ENCODE measurements at regions not wholly inside any gene's neighbourhood (a gene's known extent, or its start where the extent isn't known, plus 50 kb on each side); places are given as distances from the start of the nearest gene placed in this dataset.
A peak's percentile ranks its signal among the peaks of the same experiment; 100 is the strongest.

- Histone ChIP-seq H3K23ac (ENCODE audit: low read depth, low read length, poor library complexity) (peak overlapping the region; percentile 67), H2BK12ac (ENCODE audit: low read length) (no peak overlapping the region), H3K4me2 (ENCODE audit: insufficient read depth, low read length, poor library complexity, severe bottlenecking) (no peak overlapping the region), H2BK120ac (ENCODE audit: low read depth, low read length) (no peak overlapping the region), H3K9me3 (replicated peaks in 1 of 2; ENCODE audit: control insufficient read depth in 2 of 2, insufficient read depth in 1 of 2, low read depth in 1 of 2, low read length in 2 of 2) (no peaks in the 10 kb centered on the region), H3K4me3 (ENCODE audit: low read length in 2 of 2) (no peak overlapping the region), H2AK5ac (ENCODE audit: low read depth, low read length) (peak overlapping the region; percentile 80), H3K4ac (ENCODE audit: low read length) (no peak overlapping the region), H4K91ac (ENCODE audit: low read depth, low read length, poor library complexity) (no peak overlapping the region), H3K9ac (ENCODE audit: low read depth, low read length, poor library complexity) (no peak overlapping the region), H3K36me3 (replicated peaks in 1 of 2; ENCODE audit: control insufficient read depth in 2 of 2, insufficient read depth in 2 of 2, low read length in 2 of 2) (no peaks in the 10 kb centered on the region), H2BK15ac (ENCODE audit: low read length) (peak overlapping the region; percentile 42), H3K18ac (ENCODE audit: low read length) (peak overlapping the region; percentile 74), H3K79me1 (ENCODE audit: low read depth, low read length) (peaks cover 2% of the 10 kb centered on the region), H3K14ac (ENCODE audit: low read length) (no peak overlapping the region), H3K27ac (replicated peaks; ENCODE audit: low read length) (no peak overlapping the region), H3K4me1 (ENCODE audit: control insufficient read depth in 2 of 2, insufficient read depth in 1 of 2, low read depth in 1 of 2, low read length in 2 of 2) (no peaks in the 10 kb centered on the region), H2AFZ (ENCODE audit: low read length) (no peak overlapping the region), H3K27me3 (ENCODE audit: control insufficient read depth in 3 of 3, insufficient read depth in 3 of 3, low read depth in 1 of 3, low read length in 3 of 3) (no peaks in the 10 kb centered on the region), H4K8ac (ENCODE audit: low read depth, low read length) (no peak overlapping the region), H2BK5ac (ENCODE audit: low read length) (no peak overlapping the region)
- DNase-seq (ENCODE audit: low spot score): no peak
- WGBS, 2 donors (ENCODE audit: extremely low coverage in 2 of 2, insufficient read length in 2 of 2, insufficient replicate concordance in 1 of 2): no CpG with 5 or more reads among the region's 24 CpGs
Measured at GRCh38 chr7:354597-355470, 64.9 kb downstream of the FOXL3 start.

- Histone ChIP-seq H4K91ac (ENCODE audit: low read depth, low read length, poor library complexity) (no peak overlapping the region), H2BK15ac (ENCODE audit: low read length) (no peak overlapping the region), H3K9me3 (replicated peaks in 1 of 2; ENCODE audit: control insufficient read depth in 2 of 2, insufficient read depth in 1 of 2, low read depth in 1 of 2, low read length in 2 of 2) (no peaks in the 10 kb centered on the region), H2AFZ (ENCODE audit: low read length) (no peak overlapping the region), H2BK120ac (ENCODE audit: low read depth, low read length) (no peak overlapping the region), H3K36me3 (replicated peaks in 1 of 2; ENCODE audit: control insufficient read depth in 2 of 2, insufficient read depth in 2 of 2, low read length in 2 of 2) (no peaks in the 10 kb centered on the region), H2AK5ac (ENCODE audit: low read depth, low read length) (no peak overlapping the region), H3K79me1 (ENCODE audit: low read depth, low read length) (peaks cover 2% of the 10 kb centered on the region), H4K8ac (ENCODE audit: low read depth, low read length) (peak overlapping the region; percentile 54), H2BK12ac (ENCODE audit: low read length) (no peak overlapping the region), H3K14ac (ENCODE audit: low read length) (no peak overlapping the region), H3K4me1 (ENCODE audit: control insufficient read depth in 2 of 2, insufficient read depth in 1 of 2, low read depth in 1 of 2, low read length in 2 of 2) (no peaks in the 10 kb centered on the region), H3K4me3 (ENCODE audit: low read length in 2 of 2) (no peak overlapping the region), H3K27ac (replicated peaks; ENCODE audit: low read length) (no peak overlapping the region), H3K18ac (ENCODE audit: low read length) (no peak overlapping the region), H3K27me3 (ENCODE audit: control insufficient read depth in 3 of 3, insufficient read depth in 3 of 3, low read depth in 1 of 3, low read length in 3 of 3) (peaks cover 0 to 1% (median 0%) of the 10 kb centered on the region in 3 experiments), H3K9ac (ENCODE audit: low read depth, low read length, poor library complexity) (no peak overlapping the region), H3K4me2 (ENCODE audit: insufficient read depth, low read length, poor library complexity, severe bottlenecking) (no peak overlapping the region), H2BK5ac (ENCODE audit: low read length) (no peak overlapping the region), H3K23ac (ENCODE audit: low read depth, low read length, poor library complexity) (no peak overlapping the region), H3K4ac (ENCODE audit: low read length) (no peak overlapping the region)
- DNase-seq (ENCODE audit: low spot score): no peak
- 100% methylated on average over 1 of the region's 5 CpGs; no CpG with 5 or more reads in 1 of the 2 donors for WGBS, 2 donors (ENCODE audit: extremely low coverage in 2 of 2, insufficient read length in 2 of 2, insufficient replicate concordance in 1 of 2)
Measured at GRCh38 chr7:355568-355967, 65.6 kb downstream of the FOXL3 start.

- no peak for DNase-seq (ENCODE audit: low spot score)
- no peak overlapping the region for H2BK12ac ChIP-seq (ENCODE audit: low read length)
- peaks cover 0 to 1% (median 0%) of the 10 kb centered on the region in 3 experiments for H3K27me3 ChIP-seq (ENCODE audit: control insufficient read depth in 3 of 3, insufficient read depth in 3 of 3, low read depth in 1 of 3, low read length in 3 of 3)
- no peak overlapping the region for H3K23ac ChIP-seq (ENCODE audit: low read depth, low read length, poor library complexity)
- H4K8ac ChIP-seq (ENCODE audit: low read depth, low read length): no peak overlapping the region
- H3K79me1 ChIP-seq (ENCODE audit: low read depth, low read length): peaks cover 2% of the 10 kb centered on the region
- no peak overlapping the region for H2AFZ ChIP-seq (ENCODE audit: low read length)
- no peak overlapping the region for H3K4me3 ChIP-seq (ENCODE audit: low read length in 2 of 2)
- no peak overlapping the region for H2BK120ac ChIP-seq (ENCODE audit: low read depth, low read length)
- no peak overlapping the region for H4K91ac ChIP-seq (ENCODE audit: low read depth, low read length, poor library complexity)
- no peak overlapping the region for H3K27ac ChIP-seq (replicated peaks; ENCODE audit: low read length)
- H3K18ac ChIP-seq (ENCODE audit: low read length): no peak overlapping the region
- H2BK15ac ChIP-seq (ENCODE audit: low read length): no peak overlapping the region
- no CpG with 5 or more reads among the region's 5 CpGs for WGBS, 2 donors (ENCODE audit: extremely low coverage in 2 of 2, insufficient read length in 2 of 2, insufficient replicate concordance in 1 of 2)
- H3K14ac ChIP-seq (ENCODE audit: low read length): no peak overlapping the region
- no peaks in the 10 kb centered on the region for H3K36me3 ChIP-seq (replicated peaks in 1 of 2; ENCODE audit: control insufficient read depth in 2 of 2, insufficient read depth in 2 of 2, low read length in 2 of 2)
- no peaks in the 10 kb centered on the region for H3K4me1 ChIP-seq (ENCODE audit: control insufficient read depth in 2 of 2, insufficient read depth in 1 of 2, low read depth in 1 of 2, low read length in 2 of 2)
- H3K4ac ChIP-seq (ENCODE audit: low read length): no peak overlapping the region
- no peaks in the 10 kb centered on the region for H3K9me3 ChIP-seq (replicated peaks in 1 of 2; ENCODE audit: control insufficient read depth in 2 of 2, insufficient read depth in 1 of 2, low read depth in 1 of 2, low read length in 2 of 2)
- H3K9ac ChIP-seq (ENCODE audit: low read depth, low read length, poor library complexity): no peak overlapping the region
- H2BK5ac ChIP-seq (ENCODE audit: low read length): no peak overlapping the region
- no peak overlapping the region for H2AK5ac ChIP-seq (ENCODE audit: low read depth, low read length)
- H3K4me2 ChIP-seq (ENCODE audit: insufficient read depth, low read length, poor library complexity, severe bottlenecking): no peak overlapping the region
Measured at GRCh38 chr7:356087-356486, 66.1 kb downstream of the FOXL3 start.

GRCh38 chr7:356691-357462, 66.9 kb downstream of the FOXL3 start:
- Histone ChIP-seq H2BK15ac (ENCODE audit: low read length) (peak overlapping the region; percentile 62), H3K4me1 (ENCODE audit: control insufficient read depth in 2 of 2, insufficient read depth in 1 of 2, low read depth in 1 of 2, low read length in 2 of 2) (no peaks in the 10 kb centered on the region), H3K79me1 (ENCODE audit: low read depth, low read length) (peaks cover 2% of the 10 kb centered on the region), H3K14ac (ENCODE audit: low read length) (no peak overlapping the region), H2BK5ac (ENCODE audit: low read length) (peak overlapping the region; percentile 18), H3K9ac (ENCODE audit: low read depth, low read length, poor library complexity) (no peak overlapping the region), H3K27me3 (ENCODE audit: control insufficient read depth in 3 of 3, insufficient read depth in 3 of 3, low read depth in 1 of 3, low read length in 3 of 3) (peaks cover 0 to 1% (median 0%) of the 10 kb centered on the region in 3 experiments), H3K4ac (ENCODE audit: low read length) (no peak overlapping the region), H2AK5ac (ENCODE audit: low read depth, low read length) (peak overlapping the region; percentile 47), H4K8ac (ENCODE audit: low read depth, low read length) (peak overlapping the region; percentile 29), H3K27ac (replicated peaks; ENCODE audit: low read length) (no peak overlapping the region), H3K36me3 (replicated peaks in 1 of 2; ENCODE audit: control insufficient read depth in 2 of 2, insufficient read depth in 2 of 2, low read length in 2 of 2) (no peaks in the 10 kb centered on the region), H3K18ac (ENCODE audit: low read length) (peak overlapping the region; percentile 92), H2AFZ (ENCODE audit: low read length) (no peak overlapping the region), H3K9me3 (replicated peaks in 1 of 2; ENCODE audit: control insufficient read depth in 2 of 2, insufficient read depth in 1 of 2, low read depth in 1 of 2, low read length in 2 of 2) (no peaks in the 10 kb centered on the region), H3K4me2 (ENCODE audit: insufficient read depth, low read length, poor library complexity, severe bottlenecking) (no peak overlapping the region), H3K23ac (ENCODE audit: low read depth, low read length, poor library complexity) (peak overlapping the region; percentile 40), H4K91ac (ENCODE audit: low read depth, low read length, poor library complexity) (peak overlapping the region; percentile 34), H3K4me3 (ENCODE audit: low read length in 2 of 2) (no peak overlapping the region), H2BK12ac (ENCODE audit: low read length) (peak overlapping the region; percentile 7), H2BK120ac (ENCODE audit: low read depth, low read length) (peak overlapping the region; percentile 39)
- no CpG with 5 or more reads among the region's 24 CpGs for WGBS, 2 donors (ENCODE audit: extremely low coverage in 2 of 2, insufficient read length in 2 of 2, insufficient replicate concordance in 1 of 2)
- DNase-seq (ENCODE audit: low spot score): no peak

Measured in neuronal stem cell (in vitro differentiated cells).